ENCODE measurements at regions not wholly inside any gene's neighbourhood (a gene's known extent, or its start where the extent isn't known, plus 50 kb on each side); places are given as distances from the start of the nearest gene placed in this dataset.
"Not testable (repeated sequence)": the region's sequence is repeated elsewhere in the genome, so short reads cannot be mapped to it uniquely, and the experiment has no call there.

DNA sequence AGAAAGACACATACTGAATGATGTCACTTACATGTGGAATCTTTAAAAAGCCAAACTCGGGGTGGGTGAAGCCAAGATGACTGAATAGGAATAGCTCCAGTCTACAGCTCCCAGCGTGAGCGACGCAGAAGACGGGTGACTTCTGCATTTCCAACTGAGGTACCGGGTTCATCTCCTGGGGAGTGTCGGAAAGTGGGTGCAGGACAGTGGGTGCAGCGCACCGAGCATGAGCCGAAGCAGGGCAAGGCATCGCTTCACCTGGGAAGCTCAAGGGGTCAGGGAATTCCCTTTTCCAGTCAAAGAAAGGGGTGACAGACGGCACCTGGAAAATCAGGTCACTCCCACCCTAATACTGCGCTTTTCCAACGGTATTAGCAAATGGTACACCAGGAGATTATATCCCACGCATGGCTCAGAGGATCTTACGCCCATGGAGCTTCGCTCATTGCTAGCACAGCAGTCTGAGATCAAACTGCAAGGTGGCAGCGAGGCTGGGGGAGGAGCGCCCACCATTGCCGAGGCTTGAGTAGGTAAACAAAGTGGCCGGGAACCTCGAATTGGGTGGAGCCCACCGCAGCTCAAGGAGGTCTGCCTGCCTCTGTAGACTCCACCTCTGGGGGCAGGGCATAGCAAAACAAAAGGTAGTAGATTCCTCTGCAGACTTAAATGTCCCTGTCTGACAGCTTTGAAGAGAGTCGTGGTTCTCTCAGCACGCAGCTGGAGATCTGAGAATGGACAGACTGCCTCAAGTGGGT, 103.0 kb upstream of the TMEM45B start:
- CTCF ChIA-PET; DNase-seq (ENCODE audit: low read depth, low spot score); in situ Hi-C loops (cut with MboI); H3K4me2 ChIP-seq (ENCODE audit: control insufficient read depth, insufficient read depth); POLR2A ChIA-PET; H3K27me3 ChIP-seq (replicated peaks in 1 of 2; ENCODE audit: control insufficient read depth in 2 of 2, insufficient read depth in 2 of 2, low read length in 1 of 2); BruUV-seq (replicated peaks); H3K4me3 ChIP-seq; intact Hi-C loops (cut with micrococcal nuclease; ENCODE audit: unreplicated experiment); H3K79me2 ChIP-seq (ENCODE audit: control insufficient read depth, insufficient read depth, low read length); H4K20me1 ChIP-seq (ENCODE audit: control insufficient read depth, insufficient read depth); H3K27ac ChIP-seq (ENCODE audit: control insufficient read depth, insufficient read depth); ATAC-seq; H3K36me3 ChIP-seq (ENCODE audit: control insufficient read depth in 2 of 2, insufficient read depth in 2 of 2, low read length in 1 of 2); H3K9me3 ChIP-seq (replicated peaks; ENCODE audit: control insufficient read depth, insufficient read depth, low read length); RAD21 ChIA-PET (ENCODE audit: unreplicated experiment); H2AFZ ChIP-seq (ENCODE audit: control insufficient read depth, low read depth, low read length); H3K4me1 ChIP-seq (ENCODE audit: control insufficient read depth, insufficient read depth, low read length); FAIRE-seq; H3K9ac ChIP-seq (ENCODE audit: control insufficient read depth, insufficient read depth, low read length): not testable (repeated sequence)
- 39% methylated on average over 25 of the region's 25 CpGs for WGBS (ENCODE audit: insufficient coverage, insufficient replicate concordance, low lambda C conversion rate, missing lambda C conversion rate)
- SMC1A ChIA-PET (ENCODE audit: uncharacterized antibody, unreplicated experiment): interaction anchor here (0.8 kb wide), 1 partner anchor 16 kb away, joined by 3 read pairs; no protein-coding TSS in a partner anchor

- no peak for FAIRE-seq
- SMC1A ChIA-PET (ENCODE audit: uncharacterized antibody, unreplicated experiment): no interaction called here
- in situ Hi-C loops (cut with MboI): no loop called here
- TF ChIP-seq RFX5 (IDR thresholded peaks at IDR 0.05; ENCODE audit: low read depth, low read length): no peak
- no peak for TF ChIP-seq GABPA (IDR thresholded peaks at IDR 0.05; ENCODE audit: low read depth)
- TF ChIP-seq NFIC (IDR thresholded peaks at IDR 0.05; ENCODE audit: low read depth, low read length): no peak
- no peak for TF ChIP-seq TCF3 (IDR thresholded peaks at IDR 0.05; ENCODE audit: borderline replicate concordance, insufficient read depth, low read depth, low read length)
- no peak for TF ChIP-seq FOXM1 (IDR thresholded peaks at IDR 0.05; ENCODE audit: low read depth, low read length)
- TF ChIP-seq POU2F2 (IDR thresholded peaks at IDR 0.05; ENCODE audit: borderline replicate concordance, low read depth, low read length): no peak
- TF ChIP-seq CHD2 (IDR thresholded peaks at IDR 0.05; ENCODE audit: borderline replicate concordance, low read depth, low read length): no peak
- no peak for TF ChIP-seq IKZF1 (conservative IDR thresholded peaks at IDR 0.05)
- TF ChIP-seq, protein P1, sequence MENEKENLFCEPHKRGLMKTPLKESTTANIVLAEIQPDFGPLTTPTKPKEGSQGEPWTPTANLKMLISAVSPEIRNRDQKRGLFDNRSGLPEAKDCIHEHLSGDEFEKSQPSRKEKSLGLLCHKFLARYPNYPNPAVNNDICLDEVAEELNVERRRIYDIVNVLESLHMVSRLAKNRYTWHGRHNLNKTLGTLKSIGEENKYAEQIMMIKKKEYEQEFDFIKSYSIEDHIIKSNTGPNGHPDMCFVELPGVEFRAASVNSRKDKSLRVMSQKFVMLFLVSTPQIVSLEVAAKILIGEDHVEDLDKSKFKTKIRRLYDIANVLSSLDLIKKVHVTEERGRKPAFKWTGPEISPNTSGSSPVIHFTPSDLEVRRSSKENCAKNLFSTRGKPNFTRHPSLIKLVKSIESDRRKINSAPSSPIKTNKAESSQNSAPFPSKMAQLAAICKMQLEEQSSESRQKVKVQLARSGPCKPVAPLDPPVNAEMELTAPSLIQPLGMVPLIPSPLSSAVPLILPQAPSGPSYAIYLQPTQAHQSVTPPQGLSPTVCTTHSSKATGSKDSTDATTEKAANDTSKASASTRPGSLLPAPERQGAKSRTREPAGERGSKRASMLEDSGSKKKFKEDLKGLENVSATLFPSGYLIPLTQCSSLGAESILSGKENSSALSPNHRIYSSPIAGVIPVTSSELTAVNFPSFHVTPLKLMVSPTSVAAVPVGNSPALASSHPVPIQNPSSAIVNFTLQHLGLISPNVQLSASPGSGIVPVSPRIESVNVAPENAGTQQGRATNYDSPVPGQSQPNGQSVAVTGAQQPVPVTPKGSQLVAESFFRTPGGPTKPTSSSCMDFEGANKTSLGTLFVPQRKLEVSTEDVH (IDR thresholded peaks at IDR 0.05; ENCODE audit: low read depth, partially characterized antibody): no peak
- no peak for TF ChIP-seq ASH2L (IDR thresholded peaks at IDR 0.05; ENCODE audit: borderline replicate concordance, low read depth)
- TF ChIP-seq, protein P2, sequence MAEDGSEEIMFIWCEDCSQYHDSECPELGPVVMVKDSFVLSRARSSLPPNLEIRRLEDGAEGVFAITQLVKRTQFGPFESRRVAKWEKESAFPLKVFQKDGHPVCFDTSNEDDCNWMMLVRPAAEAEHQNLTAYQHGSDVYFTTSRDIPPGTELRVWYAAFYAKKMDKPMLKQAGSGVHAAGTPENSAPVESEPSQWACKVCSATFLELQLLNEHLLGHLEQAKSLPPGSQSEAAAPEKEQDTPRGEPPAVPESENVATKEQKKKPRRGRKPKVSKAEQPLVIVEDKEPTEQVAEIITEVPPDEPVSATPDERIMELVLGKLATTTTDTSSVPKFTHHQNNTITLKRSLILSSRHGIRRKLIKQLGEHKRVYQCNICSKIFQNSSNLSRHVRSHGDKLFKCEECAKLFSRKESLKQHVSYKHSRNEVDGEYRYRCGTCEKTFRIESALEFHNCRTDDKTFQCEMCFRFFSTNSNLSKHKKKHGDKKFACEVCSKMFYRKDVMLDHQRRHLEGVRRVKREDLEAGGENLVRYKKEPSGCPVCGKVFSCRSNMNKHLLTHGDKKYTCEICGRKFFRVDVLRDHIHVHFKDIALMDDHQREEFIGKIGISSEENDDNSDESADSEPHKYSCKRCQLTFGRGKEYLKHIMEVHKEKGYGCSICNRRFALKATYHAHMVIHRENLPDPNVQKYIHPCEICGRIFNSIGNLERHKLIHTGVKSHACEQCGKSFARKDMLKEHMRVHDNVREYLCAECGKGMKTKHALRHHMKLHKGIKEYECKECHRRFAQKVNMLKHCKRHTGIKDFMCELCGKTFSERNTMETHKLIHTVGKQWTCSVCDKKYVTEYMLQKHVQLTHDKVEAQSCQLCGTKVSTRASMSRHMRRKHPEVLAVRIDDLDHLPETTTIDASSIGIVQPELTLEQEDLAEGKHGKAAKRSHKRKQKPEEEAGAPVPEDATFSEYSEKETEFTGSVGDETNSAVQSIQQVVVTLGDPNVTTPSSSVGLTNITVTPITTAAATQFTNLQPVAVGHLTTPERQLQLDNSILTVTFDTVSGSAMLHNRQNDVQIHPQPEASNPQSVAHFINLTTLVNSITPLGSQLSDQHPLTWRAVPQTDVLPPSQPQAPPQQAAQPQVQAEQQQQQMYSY (CRISPR knock-in tag; IDR thresholded peaks at IDR 0.05): no peak
These were observed 96.6 kb upstream of the TMEM45B start for GRCh38 chr11:129719037-129719436.

More at GRCh38 chr11:129719037-129719436, 96.6 kb upstream of the TMEM45B start:
- ChIA-PET CTCF (no interaction called here), POLR2A (no interaction called here), RAD21 (ENCODE audit: unreplicated experiment) (no interaction called here)
- no peaks in the 10 kb centered on the region for H3K9me3 ChIP-seq (replicated peaks; ENCODE audit: control insufficient read depth, insufficient read depth, low read length)
- BruUV-seq (replicated peaks): no TSS peak
- no peaks in the 10 kb centered on the region for H4K20me1 ChIP-seq (ENCODE audit: control insufficient read depth, insufficient read depth)
- no peak overlapping the region for H3K4me3 ChIP-seq
- H2AFZ ChIP-seq (ENCODE audit: control insufficient read depth, low read depth, low read length): no peak overlapping the region
- H3K79me2 ChIP-seq (ENCODE audit: control insufficient read depth, insufficient read depth, low read length): no peaks in the 10 kb centered on the region
- H3K4me1 ChIP-seq (ENCODE audit: control insufficient read depth, insufficient read depth, low read length): no peaks in the 10 kb centered on the region
- H3K27me3 ChIP-seq (replicated peaks in 1 of 2; ENCODE audit: control insufficient read depth in 2 of 2, insufficient read depth in 2 of 2, low read length in 1 of 2): no peaks in the 10 kb centered on the region; a peak in 1 of 4 replicates
- DNase-seq (ENCODE audit: low read depth, low spot score) (no peak), ATAC-seq (no peak)
- H3K27ac ChIP-seq (ENCODE audit: control insufficient read depth, insufficient read depth): no peak overlapping the region
- no peak overlapping the region for H3K4me2 ChIP-seq (ENCODE audit: control insufficient read depth, insufficient read depth)
- WGBS (ENCODE audit: insufficient coverage, insufficient replicate concordance, low lambda C conversion rate, missing lambda C conversion rate): 63% methylated on average over 3 of the region's 3 CpGs
- no peak overlapping the region for H3K9ac ChIP-seq (ENCODE audit: control insufficient read depth, insufficient read depth, low read length)
- H3K36me3 ChIP-seq (ENCODE audit: control insufficient read depth in 2 of 2, insufficient read depth in 2 of 2, low read length in 1 of 2): no peaks in the 10 kb centered on the region
- intact Hi-C loops (cut with micrococcal nuclease; ENCODE audit: unreplicated experiment): no loop called here
